GM06990 (cell line): ENCODE measurements at regions not wholly inside any gene's neighbourhood (a gene's known extent, or its start where the extent isn't known, plus 50 kb on each side); places are given as distances from the start of the nearest gene placed in this dataset.

Experiments
- DNase-seq: peaks from one replicate; pipeline ENCODE4 v3.0.0-alpha.2; 2011; ENCODE audit not compliant: insufficient read length; ENCODE audit errors: extremely low read depth
- H3K27me3 ChIP-seq: replicated peaks from 2 replicates; pipeline ENCODE4 v1.6.0; 2011; ENCODE audit warnings: low read length; ENCODE audit not compliant: control insufficient read depth, insufficient read depth
- H3K36me3 ChIP-seq: 2 replicates; pipeline ENCODE4 v1.5.1; 2011; ENCODE audit warnings: low read length; ENCODE audit not compliant: control insufficient read depth, insufficient read depth
- H3K4me3 ChIP-seq: replicated peaks from 2 replicates; pipeline ENCODE4 v1.5.1; 2011; ENCODE audit warnings: low read depth, mild to moderate bottlenecking, control low read depth, low read length
- TF ChIP-seq, protein P1 (sequence below): IDR thresholded peaks from 2 replicates; pipeline ENCODE4 v1.5.1; 2011; ENCODE audit warnings: low read length, control low read depth, mild to moderate bottlenecking, inconsistent platforms; ENCODE audit not compliant: insufficient read depth, poor library complexity, severe bottlenecking

DNA sequence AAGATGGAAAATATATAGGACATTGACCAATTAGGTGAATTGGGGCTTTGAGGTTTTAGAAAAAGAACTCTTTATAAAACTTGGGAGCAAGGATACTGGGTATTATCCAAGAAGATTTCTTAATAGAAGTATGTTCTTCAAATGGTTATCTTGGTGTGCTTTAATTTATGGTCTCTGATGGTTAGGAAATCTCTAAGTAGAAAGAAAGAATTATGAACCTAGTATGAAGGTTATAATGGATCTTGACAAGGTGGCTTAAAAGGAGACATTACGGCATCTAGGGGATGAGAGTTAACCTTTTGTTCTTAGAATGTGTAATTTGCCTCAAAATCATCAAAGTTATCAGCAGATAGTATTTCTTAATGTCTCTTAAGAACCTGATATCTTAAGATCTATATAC lies 210.4 kb upstream of the PRICKLE1 start:
- Histone ChIP-seq H3K27me3 (no peaks in the 10 kb centered on the region), H3K4me3 (no peak overlapping the region), H3K36me3 (no peaks in the 10 kb centered on the region)
- TF ChIP-seq, protein P1, sequence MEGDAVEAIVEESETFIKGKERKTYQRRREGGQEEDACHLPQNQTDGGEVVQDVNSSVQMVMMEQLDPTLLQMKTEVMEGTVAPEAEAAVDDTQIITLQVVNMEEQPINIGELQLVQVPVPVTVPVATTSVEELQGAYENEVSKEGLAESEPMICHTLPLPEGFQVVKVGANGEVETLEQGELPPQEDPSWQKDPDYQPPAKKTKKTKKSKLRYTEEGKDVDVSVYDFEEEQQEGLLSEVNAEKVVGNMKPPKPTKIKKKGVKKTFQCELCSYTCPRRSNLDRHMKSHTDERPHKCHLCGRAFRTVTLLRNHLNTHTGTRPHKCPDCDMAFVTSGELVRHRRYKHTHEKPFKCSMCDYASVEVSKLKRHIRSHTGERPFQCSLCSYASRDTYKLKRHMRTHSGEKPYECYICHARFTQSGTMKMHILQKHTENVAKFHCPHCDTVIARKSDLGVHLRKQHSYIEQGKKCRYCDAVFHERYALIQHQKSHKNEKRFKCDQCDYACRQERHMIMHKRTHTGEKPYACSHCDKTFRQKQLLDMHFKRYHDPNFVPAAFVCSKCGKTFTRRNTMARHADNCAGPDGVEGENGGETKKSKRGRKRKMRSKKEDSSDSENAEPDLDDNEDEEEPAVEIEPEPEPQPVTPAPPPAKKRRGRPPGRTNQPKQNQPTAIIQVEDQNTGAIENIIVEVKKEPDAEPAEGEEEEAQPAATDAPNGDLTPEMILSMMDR, result no peak
- no peak for DNase-seq

GRCh38 chr12:42798811-42799438 lies 209.4 kb upstream of the PRICKLE1 start:
- no peak for DNase-seq
- Histone ChIP-seq H3K36me3 (no peaks in the 10 kb centered on the region), H3K27me3 (no peaks in the 10 kb centered on the region), H3K4me3 (no peak overlapping the region)
- TF ChIP-seq, protein P1, result no peak

GRCh38 chr12:42794806-42795205 lies 205.3 kb upstream of the PRICKLE1 start:
- no peak for DNase-seq
- Histone ChIP-seq H3K4me3 (no peak overlapping the region), H3K27me3 (no peaks in the 10 kb centered on the region), H3K36me3 (no peaks in the 10 kb centered on the region)
- TF ChIP-seq, protein P1, result no peak

GRCh38 chr12:42793166-42793565 lies 203.6 kb upstream of the PRICKLE1 start:
- Histone ChIP-seq H3K4me3 (no peak overlapping the region), H3K27me3 (no peaks in the 10 kb centered on the region), H3K36me3 (no peaks in the 10 kb centered on the region)
- TF ChIP-seq, protein P1, result no peak
- no peak for DNase-seq

DNA sequence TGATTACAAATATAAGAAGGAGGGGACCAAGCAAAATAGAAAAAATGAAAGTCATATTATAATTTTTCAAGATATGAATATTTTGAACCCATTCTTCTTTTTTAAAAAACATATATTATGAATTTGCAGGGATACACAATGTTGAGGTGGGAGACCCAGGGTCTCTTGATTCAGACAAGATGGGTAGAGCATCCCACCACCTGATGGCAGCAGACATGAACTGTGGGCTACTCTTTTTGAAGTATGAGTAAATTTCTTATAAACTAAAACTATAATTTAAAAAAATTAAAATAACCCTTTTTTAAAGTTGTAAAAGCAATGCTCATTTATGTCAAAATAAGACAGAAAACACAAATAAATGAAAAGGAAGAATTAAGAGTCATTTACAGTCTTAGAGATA lies 202.7 kb upstream of the PRICKLE1 start:
- TF ChIP-seq, protein P1, result no peak
- no peak for DNase-seq
- H3K4me3 ChIP-seq, result no peak overlapping the region

GRCh38 chr12:42791399-42791798 lies 201.9 kb upstream of the PRICKLE1 start:
- no peak overlapping the region for H3K4me3 ChIP-seq
- H3K27me3 ChIP-seq, result no peaks in the 10 kb centered on the region
- no peaks in the 10 kb centered on the region for H3K36me3 ChIP-seq
- TF ChIP-seq, protein P1, result no peak
- no peak for DNase-seq

More for the DNA sequence above, 202.7 kb upstream of the PRICKLE1 start:
- Histone ChIP-seq H3K36me3 (no peaks in the 10 kb centered on the region), H3K27me3 (no peaks in the 10 kb centered on the region)
